ENCODE measurements at regions not wholly inside any gene's neighbourhood (a gene's known extent, or its start where the extent isn't known, plus 50 kb on each side); places are given as distances from the start of the nearest gene placed in this dataset.

DNA sequence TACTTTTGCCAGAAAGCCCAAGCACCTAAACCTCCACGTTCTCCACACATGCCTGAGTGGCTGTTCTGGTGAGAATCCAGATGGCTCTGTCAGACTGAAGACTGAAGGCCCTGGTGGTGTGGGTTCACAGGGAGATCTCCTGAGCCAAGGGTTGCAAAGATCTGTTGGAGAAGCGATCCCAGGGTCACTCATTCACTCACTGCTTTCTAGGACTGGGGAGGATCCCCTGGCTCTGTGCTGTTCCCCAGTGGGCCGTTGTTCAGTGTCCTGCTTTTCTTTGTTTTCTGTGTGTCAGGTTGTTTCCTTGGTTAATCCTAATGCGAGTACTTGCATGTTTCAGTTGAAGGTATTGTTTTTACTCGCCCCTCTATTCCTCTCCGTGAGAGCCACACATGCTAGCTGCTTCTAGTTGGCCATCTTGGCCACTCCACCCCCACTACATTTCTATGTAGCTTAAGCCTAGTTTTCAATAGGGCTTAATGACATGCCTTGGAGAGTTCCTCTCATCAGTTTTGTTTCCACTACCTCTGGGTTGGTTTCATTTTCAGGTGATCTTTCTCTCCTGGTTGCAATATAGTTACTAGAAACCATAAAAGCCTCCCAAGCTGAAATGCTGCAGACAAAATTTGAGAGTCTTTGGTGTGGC is 144.5 kb upstream of the SLC38A2 start:
- peaks cover 18% of the 10 kb centered on the region for H3K4me1 ChIP-seq
- no peak for DNase-seq
- no peaks in the 10 kb centered on the region for H3K36me3 Mint-ChIP-seq (ENCODE audit: insufficient read depth, unreplicated experiment)
- ChIA-PET POLR2A (no interaction called here), CTCF (no interaction called here)
- BruUV-seq (replicated peaks): no TSS peak
- no peaks in the 10 kb centered on the region for H3K36me3 ChIP-seq (ENCODE audit: control insufficient read depth, insufficient read depth, low read length)
- no peak for TF ChIP-seq CTCF (IDR thresholded peaks at IDR 0.05; ENCODE audit: insufficient read depth in 1 of 2, low read depth in 1 of 2, low read length in 1 of 2, severe bottlenecking in 1 of 2, unreplicated experiment in 1 of 2)
- H3K27me3 Mint-ChIP-seq (ENCODE audit: insufficient read depth, unreplicated experiment): no peaks in the 10 kb centered on the region
- no peak overlapping the region for H3K4me3 Mint-ChIP-seq (ENCODE audit: unreplicated experiment)
- H3K27ac Mint-ChIP-seq (ENCODE audit: unreplicated experiment): no peak overlapping the region
- peaks cover 20% of the 10 kb centered on the region for H3K4me1 Mint-ChIP-seq (ENCODE audit: low read depth, unreplicated experiment)
- peaks cover 11% of the 10 kb centered on the region for H3K9me3 Mint-ChIP-seq (ENCODE audit: unreplicated experiment)
- intact Hi-C loops (cut with micrococcal nuclease; ENCODE audit: unreplicated experiment): no loop called here
- no peaks in the 10 kb centered on the region for H3K27me3 ChIP-seq (replicated peaks; ENCODE audit: control insufficient read depth, insufficient read depth, low read length)
- H3K4me3 ChIP-seq (ENCODE audit: low read depth, low read length): no peak overlapping the region
- H3K9me3 ChIP-seq: no peaks in the 10 kb centered on the region

- no peak for DNase-seq
- Histone ChIP-seq H3K9me3 (no peaks in the 10 kb centered on the region), H3K27me3 (replicated peaks; ENCODE audit: control insufficient read depth, insufficient read depth, low read length) (no peaks in the 10 kb centered on the region), H3K36me3 (ENCODE audit: control insufficient read depth, insufficient read depth, low read length) (no peaks in the 10 kb centered on the region), H3K4me3 (ENCODE audit: low read depth, low read length) (no peak overlapping the region), H3K4me1 (peaks cover 18% of the 10 kb centered on the region)
- intact Hi-C loops (cut with micrococcal nuclease; ENCODE audit: unreplicated experiment): no loop called here
- H3K4me3 Mint-ChIP-seq (ENCODE audit: unreplicated experiment): no peak overlapping the region
- BruUV-seq (replicated peaks): no TSS peak
- CTCF ChIA-PET: no interaction called here
- no peak overlapping the region for H3K27ac Mint-ChIP-seq (ENCODE audit: unreplicated experiment)
- no peak for TF ChIP-seq CTCF (IDR thresholded peaks at IDR 0.05; ENCODE audit: insufficient read depth in 1 of 2, low read depth in 1 of 2, low read length in 1 of 2, severe bottlenecking in 1 of 2, unreplicated experiment in 1 of 2)
- H3K9me3 Mint-ChIP-seq (ENCODE audit: unreplicated experiment): peaks cover 14% of the 10 kb centered on the region
- no peaks in the 10 kb centered on the region for H3K36me3 Mint-ChIP-seq (ENCODE audit: insufficient read depth, unreplicated experiment)
- POLR2A ChIA-PET: no interaction called here
- peaks cover 20% of the 10 kb centered on the region for H3K4me1 Mint-ChIP-seq (ENCODE audit: low read depth, unreplicated experiment)
- H3K27me3 Mint-ChIP-seq (ENCODE audit: insufficient read depth, unreplicated experiment): no peaks in the 10 kb centered on the region
These were observed 143.8 kb upstream of the SLC38A2 start for GRCh38 chr12:46516238-46516932.

GRCh38 chr12:46515829-46516228 is 143.3 kb upstream of the SLC38A2 start:
- no peak for TF ChIP-seq CTCF (IDR thresholded peaks at IDR 0.05; ENCODE audit: insufficient read depth in 1 of 2, low read depth in 1 of 2, low read length in 1 of 2, severe bottlenecking in 1 of 2, unreplicated experiment in 1 of 2)
- no peaks in the 10 kb centered on the region for H3K27me3 Mint-ChIP-seq (ENCODE audit: insufficient read depth, unreplicated experiment)
- POLR2A ChIA-PET: no interaction called here
- Histone ChIP-seq H3K36me3 (ENCODE audit: control insufficient read depth, insufficient read depth, low read length) (no peaks in the 10 kb centered on the region), H3K9me3 (no peaks in the 10 kb centered on the region), H3K4me1 (peaks cover 18% of the 10 kb centered on the region), H3K27me3 (replicated peaks; ENCODE audit: control insufficient read depth, insufficient read depth, low read length) (no peaks in the 10 kb centered on the region), H3K4me3 (ENCODE audit: low read depth, low read length) (no peak overlapping the region)
- no TSS peak for BruUV-seq (replicated peaks)
- peaks cover 19% of the 10 kb centered on the region for H3K9me3 Mint-ChIP-seq (ENCODE audit: unreplicated experiment)
- H3K4me1 Mint-ChIP-seq (ENCODE audit: low read depth, unreplicated experiment): peaks cover 20% of the 10 kb centered on the region
- CTCF ChIA-PET: no interaction called here
- DNase-seq: no peak
- H3K4me3 Mint-ChIP-seq (ENCODE audit: unreplicated experiment): no peak overlapping the region
- no peaks in the 10 kb centered on the region for H3K36me3 Mint-ChIP-seq (ENCODE audit: insufficient read depth, unreplicated experiment)
- intact Hi-C loops (cut with micrococcal nuclease; ENCODE audit: unreplicated experiment): no loop called here
- H3K27ac Mint-ChIP-seq (ENCODE audit: unreplicated experiment): no peak overlapping the region
